Fibroblast of pulmonary artery (primary cell): ENCODE measurements at regions not wholly inside any gene's neighbourhood (a gene's known extent, or its start where the extent isn't known, plus 50 kb on each side); places are given as distances from the start of the nearest gene placed in this dataset.

Experiments
- DNase-seq: peaks from one replicate; pipeline ENCODE4 v3.0.0-alpha.2; 2010; ENCODE audit warnings: low read depth
- H3K4me3 ChIP-seq: replicated peaks from 2 replicates; pipeline ENCODE4 v1.5.1; 2011; ENCODE audit warnings: low read depth, mild to moderate bottlenecking, control low read depth, low read length, moderate library complexity
- TF ChIP-seq, protein P1 (sequence below): IDR thresholded peaks from 2 replicates; pipeline ENCODE4 v1.5.1; 2011; ENCODE audit warnings: mild to moderate bottlenecking, control low read depth, low read length, inconsistent platforms; ENCODE audit errors: missing control alignments

DNA sequence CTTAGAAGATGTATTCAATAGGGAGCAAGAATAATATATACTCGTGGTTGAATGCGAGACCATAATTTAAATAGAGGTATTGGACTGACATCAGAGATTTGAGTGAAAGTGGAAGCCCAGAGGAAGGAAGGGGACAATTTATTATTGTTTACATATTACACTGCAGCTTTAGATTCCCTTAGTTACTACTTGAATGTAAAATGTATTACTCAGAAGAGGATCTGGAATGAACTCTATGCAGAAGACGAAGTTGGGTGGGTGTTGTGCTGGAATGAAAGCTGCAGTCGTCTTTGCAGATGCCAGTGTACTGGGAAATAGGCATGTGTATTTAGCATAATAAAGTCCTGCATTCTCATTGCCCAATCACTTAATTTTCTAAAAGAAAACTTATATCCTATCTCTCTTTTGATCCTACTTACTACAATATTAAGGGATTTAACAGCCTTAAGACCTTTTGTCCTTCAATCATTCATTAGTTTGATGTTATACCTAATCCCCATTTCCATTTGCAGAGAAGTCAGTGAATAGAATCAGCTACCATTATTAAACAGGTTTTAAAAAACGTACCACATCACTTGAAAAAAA is 570.7 kb upstream of the WWC1 start:
- peak; percentile 31 for DNase-seq
- H3K4me3 ChIP-seq: no peak overlapping the region
- TF ChIP-seq, protein P1, sequence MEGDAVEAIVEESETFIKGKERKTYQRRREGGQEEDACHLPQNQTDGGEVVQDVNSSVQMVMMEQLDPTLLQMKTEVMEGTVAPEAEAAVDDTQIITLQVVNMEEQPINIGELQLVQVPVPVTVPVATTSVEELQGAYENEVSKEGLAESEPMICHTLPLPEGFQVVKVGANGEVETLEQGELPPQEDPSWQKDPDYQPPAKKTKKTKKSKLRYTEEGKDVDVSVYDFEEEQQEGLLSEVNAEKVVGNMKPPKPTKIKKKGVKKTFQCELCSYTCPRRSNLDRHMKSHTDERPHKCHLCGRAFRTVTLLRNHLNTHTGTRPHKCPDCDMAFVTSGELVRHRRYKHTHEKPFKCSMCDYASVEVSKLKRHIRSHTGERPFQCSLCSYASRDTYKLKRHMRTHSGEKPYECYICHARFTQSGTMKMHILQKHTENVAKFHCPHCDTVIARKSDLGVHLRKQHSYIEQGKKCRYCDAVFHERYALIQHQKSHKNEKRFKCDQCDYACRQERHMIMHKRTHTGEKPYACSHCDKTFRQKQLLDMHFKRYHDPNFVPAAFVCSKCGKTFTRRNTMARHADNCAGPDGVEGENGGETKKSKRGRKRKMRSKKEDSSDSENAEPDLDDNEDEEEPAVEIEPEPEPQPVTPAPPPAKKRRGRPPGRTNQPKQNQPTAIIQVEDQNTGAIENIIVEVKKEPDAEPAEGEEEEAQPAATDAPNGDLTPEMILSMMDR: no peak

DNA sequence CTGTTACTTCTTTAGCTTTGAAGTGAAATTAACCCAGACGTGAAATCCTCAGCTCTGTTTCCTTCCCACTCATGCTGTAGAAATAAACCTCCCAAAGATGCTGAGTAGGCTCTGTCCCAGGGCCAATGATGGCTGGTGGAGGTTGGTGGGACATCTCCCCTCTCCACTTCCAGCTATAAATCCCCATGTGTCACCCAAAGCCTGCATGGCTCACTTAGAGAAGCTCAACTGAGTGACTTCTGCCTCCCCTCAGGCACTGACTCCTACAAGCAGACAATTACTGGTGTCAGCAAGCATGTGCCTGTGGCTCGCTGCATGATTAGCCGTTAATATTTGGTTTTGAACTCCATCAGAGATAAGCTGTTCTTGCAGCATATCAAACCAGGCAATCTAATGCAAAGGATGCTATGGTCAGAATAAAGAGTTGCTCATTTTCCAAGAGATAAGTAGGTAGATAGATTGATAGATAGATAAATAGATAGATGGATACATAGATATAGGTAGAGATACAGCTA is 569.5 kb upstream of the WWC1 start:
- TF ChIP-seq, protein P1: no peak

DNA sequence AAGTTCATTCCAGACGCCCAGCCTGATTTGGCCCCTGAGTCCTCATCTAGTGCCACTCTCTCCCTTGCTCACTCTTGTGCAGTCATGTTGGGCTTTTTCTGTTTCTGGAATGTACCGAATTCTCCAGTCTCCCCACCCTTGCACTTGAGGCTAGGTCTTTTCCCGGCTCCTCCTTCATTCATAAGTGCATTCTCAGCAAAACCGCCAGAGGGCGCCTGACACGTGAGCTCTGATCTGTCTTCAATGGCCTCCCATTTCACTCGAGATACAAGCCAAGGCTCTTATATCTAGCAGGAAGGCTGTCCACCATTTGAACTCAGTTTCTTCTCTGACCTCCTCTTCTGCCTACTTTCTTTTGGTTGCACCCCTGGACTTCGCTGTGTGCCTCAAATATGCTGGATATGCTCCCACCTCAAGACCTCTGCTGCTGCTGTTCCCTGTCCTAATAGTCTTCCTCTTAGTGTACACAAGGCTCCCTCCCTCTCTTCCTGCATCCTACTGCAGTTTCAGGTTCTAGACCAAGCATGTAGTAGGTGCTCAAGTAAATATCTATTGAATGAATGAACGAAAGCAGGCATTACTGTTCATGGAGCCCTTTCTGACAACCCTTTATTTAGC is 568.1 kb upstream of the WWC1 start:
- no peak overlapping the region for H3K4me3 ChIP-seq
- TF ChIP-seq, protein P1: peak; percentile 93
- peak; percentile 88 for DNase-seq

More for the DNA sequence above, 569.5 kb upstream of the WWC1 start:
- no peak overlapping the region for H3K4me3 ChIP-seq
- DNase-seq: no peak

DNA sequence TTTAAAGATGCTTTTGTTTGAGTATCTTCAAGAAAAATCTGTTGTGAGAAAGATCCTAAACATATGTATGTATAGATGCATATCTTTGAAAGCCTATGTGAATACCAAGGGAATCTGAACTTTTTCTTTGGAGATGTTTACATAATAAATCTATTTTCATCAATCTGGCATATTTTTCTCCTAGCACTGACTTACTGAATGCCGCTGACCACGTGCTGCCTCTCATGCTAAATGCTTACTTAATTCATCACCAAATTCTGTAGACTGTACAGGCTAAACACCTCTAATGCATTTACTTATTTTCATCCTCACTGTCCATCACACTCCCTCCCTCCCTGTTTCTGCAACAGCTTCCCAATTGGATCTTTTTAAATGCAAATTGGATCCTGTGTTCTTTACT is 566.2 kb upstream of the WWC1 start:
- TF ChIP-seq, protein P1: no peak
- H3K4me3 ChIP-seq: no peak overlapping the region
- DNase-seq: no peak

DNA sequence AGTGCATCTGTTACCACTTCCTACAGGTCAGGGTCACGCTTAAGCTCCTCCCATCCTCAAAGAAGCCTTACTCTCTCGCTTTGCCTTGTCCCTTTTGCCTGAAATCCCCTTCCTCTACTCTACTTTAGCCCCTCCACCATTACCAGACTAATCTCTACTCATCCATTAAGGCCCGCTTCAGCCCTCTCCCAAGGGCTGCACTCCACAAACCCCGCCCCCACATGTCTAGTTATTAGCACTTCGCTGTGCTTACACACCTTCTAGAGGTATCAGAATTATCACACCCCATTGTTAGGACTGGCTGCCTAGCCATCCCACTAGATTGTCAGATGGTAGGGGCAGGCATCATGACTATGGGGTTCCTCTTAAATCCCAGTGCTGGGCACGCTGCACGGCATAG is 565.7 kb upstream of the WWC1 start:
- H3K4me3 ChIP-seq: no peak overlapping the region
- TF ChIP-seq, protein P1: no peak
- no peak for DNase-seq

DNA sequence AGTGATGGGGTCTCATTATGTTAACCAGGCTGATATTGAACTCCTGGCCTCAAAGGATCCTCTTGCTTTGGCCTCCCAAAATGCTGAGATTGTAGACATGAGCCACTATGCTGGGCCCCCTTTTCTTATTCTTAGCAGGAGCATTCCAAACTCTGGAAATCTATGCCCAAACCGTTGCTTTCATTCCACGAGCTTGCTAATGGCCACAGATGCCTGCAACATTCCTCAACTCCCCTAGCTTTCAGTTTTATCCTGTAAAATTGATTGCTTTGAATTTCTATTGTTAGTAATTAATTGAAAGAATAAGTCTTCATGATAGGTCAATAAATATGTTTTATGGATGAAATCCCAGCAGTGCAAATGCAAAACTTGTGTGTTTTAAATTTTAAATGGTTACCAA is 564.8 kb upstream of the WWC1 start:
- DNase-seq: no peak
- TF ChIP-seq, protein P1: no peak
- H3K4me3 ChIP-seq: no peak overlapping the region

DNA sequence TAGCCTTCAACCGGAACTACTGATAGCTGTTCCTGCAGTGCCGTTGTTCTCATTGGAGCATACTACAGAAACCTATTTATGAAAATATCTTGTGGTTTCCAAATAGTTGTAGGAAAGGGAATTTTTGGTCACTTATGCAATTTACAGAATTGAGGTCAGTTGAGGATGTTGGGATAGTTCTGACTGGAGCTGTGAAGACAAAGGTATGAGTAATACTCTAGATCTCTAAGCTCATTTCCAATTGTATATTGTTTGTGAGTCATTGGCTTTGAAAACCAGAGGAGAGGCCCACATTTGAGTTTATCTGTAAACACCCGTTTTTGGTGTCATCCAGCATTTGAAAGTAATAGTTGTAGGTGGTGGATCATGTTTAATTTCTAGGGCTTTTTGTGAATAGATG is 561.3 kb upstream of the WWC1 start:
- DNase-seq: peak; percentile 98
- H3K4me3 ChIP-seq: no peak overlapping the region
- TF ChIP-seq, protein P1: no peak
